HG03354 (cell line): ENCODE measurements at regions not wholly inside any gene's neighbourhood (a gene's known extent, or its start where the extent isn't known, plus 50 kb on each side); places are given as distances from the start of the nearest gene placed in this dataset.

Experiments used
- ATAC-seq: cut with Tn5 transposase; IDR thresholded peaks from one replicate; pipeline ENCODE4 v1.9.1; 2021; ENCODE audit warnings: mild to moderate bottlenecking; ENCODE audit not compliant: unreplicated experiment, poor library complexity, severe bottlenecking

DNA sequence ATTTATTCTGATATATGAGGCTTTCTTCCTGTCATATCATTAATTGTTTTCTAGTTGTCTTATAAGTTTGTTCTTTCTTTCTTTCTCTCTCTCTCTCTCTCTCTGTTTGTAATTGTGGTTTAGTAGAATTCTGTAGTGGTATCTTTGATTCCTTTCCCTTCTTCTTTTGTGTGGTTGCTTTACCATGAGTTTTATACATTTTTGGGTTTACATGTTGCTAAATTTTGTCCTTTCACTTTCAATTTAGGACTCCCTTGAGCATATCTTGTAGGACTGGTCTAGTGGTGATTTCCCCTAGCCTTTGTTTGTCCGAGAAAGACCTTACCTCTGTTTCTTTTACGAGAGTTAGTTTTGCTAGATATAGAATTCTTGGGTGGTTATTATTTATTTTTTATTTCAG, 162.3 kb upstream of the CHRM3 start:
- ATAC-seq, result no peak

DNA sequence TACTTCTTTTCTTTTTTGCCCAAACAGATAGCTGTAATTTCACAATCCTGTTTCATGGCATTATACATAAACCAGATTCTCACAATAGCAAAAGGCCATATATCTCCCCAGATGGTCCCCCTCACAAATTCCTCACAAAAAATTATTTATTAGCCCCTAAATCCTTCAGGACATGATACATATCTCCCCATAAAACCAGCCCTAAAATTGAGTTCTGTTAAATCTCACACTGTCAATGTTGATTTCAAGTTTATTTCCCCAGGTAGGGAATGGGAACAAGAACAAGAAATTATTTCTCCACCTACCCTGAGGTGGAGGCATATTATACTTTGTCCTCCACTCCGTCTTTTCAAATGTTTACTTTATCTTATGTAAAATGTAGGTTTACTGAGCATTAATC, 163.4 kb upstream of the CHRM3 start:
- ATAC-seq, result no peak

DNA sequence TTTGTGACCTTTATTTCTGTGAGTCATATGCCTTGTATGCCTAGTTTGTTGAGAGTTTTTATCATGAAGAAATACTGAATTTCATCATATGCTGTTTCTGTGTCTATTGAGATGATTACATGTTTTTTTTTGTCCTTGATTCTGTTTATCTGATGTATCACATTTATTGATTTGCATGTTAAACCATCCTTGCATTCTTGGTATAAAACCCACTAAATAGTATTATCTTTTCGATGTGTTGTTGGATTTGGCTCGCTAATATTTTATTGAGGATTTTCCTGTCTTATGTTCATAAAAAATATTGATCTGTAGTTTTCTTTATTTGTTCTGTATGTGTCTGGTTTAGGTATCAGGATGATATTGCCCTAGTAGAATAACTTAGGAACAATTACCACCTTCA, 164.7 kb upstream of the CHRM3 start:
- ATAC-seq, result no peak

DNA sequence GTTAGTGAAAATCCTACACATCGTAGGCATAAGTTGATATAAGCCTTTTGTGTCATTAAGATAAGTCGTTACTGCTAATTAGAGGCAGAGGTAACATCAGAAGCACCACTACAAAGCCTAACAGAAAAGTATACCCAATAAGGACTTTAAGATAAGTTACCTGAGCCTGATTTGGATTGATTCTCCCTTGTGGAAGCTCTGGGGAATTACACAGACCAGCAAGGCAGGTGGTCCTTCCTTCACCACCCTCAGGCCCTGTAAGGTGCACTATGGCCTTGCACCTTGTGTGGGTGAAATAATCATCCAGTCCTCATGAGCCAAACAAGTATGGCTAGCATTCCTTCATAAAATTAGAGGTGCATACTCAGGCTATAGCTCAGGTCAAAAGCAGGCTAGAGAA, 166.7 kb upstream of the CHRM3 start:
- no peak for ATAC-seq

DNA sequence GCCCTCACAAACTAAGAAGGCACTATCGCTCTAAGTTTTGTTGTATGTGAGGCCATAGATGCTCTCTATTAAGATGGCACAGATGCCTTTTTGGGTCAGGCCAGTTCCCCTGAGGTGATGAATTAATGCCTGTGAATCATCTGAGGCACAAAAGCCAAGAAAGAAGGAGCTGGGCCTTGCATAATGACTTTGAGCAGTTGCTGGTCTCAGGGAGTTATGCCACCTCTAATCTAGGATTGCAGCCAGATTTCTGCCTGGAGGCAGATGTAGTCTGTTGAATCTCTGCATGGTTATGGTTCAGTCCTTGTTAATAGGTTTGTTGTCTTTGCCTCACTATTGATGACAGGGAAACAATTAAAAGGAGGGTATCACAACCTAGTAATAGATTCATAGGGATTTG, 168.1 kb upstream of the CHRM3 start:
- no peak for ATAC-seq

DNA sequence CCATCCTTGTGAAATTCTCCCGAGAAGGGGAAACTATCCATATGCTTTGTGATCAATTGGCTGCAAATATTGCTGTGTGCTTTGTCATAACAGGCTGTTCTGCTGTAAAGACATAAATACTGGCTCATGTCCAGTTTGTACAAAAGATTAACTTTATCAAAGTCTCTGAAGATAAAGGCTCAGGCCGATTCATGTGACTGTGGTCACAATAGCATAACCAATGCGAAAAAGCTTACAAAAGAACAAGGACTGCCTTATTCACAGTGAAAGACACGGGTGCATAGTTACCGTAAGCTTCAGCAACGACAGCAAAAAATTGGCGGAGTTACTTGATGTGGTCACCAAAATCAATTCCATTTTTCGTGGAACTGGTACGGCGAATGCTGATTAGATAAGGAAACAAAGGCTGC, 173.6 kb upstream of the CHRM3 start:
- no peak for ATAC-seq

DNA sequence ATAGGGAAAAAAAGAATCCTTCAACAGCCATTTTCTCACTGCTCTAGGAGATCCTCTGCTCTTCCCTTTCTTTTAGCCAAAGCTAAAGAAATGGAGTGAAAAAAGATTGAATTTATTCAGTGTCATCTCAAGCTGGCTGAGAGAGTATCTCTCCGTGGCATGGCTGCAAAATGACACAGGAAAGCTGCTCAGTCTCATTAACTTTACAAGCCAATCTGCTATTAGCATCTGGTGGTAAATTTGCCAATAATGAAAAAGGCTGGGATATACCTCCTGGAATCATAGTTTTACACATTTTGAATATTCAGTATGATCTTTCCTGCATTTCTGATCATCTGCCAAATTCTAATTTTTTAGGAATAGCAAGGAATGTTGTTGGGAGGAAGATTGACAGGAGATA, 176.8 kb upstream of the CHRM3 start:
- no peak for ATAC-seq

DNA sequence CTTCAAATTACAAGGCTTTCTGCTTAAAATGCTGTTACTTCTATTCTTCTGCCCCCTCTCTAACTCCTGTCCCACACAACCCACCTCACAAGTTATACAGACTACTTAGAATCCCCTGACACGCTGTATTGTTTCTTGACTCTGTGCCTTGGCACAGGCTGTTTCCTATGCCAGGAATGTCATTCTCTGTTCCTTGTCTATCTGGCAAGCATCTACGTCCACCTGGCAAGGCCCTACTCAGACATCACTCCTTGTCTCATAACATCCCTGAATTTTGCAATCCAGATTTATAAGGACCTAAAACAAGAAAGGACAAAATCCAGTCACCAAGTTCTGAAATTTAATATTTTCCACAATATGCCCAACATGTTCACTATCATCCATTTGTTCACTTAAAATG, 182.0 kb upstream of the CHRM3 start:
- ATAC-seq, result no peak

DNA sequence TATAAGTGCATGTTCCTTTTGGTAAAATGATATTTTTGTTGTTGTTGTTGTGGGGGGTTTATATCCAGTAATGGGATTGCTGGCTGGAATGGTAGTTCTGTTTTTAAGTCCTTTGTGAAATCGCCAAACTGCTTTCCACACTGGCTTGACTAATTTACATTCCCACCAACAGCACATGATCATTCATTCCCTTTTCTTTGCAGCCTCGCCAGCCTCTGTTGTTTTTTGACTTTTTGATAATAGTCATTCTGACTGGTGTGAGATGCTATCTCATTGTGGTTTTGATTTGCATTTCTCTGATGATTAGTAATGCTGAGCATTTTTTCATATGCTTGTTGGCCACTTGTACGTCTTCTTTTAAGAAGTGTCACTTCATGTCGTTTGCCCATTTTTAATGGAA, 188.5 kb upstream of the CHRM3 start:
- no peak for ATAC-seq

DNA sequence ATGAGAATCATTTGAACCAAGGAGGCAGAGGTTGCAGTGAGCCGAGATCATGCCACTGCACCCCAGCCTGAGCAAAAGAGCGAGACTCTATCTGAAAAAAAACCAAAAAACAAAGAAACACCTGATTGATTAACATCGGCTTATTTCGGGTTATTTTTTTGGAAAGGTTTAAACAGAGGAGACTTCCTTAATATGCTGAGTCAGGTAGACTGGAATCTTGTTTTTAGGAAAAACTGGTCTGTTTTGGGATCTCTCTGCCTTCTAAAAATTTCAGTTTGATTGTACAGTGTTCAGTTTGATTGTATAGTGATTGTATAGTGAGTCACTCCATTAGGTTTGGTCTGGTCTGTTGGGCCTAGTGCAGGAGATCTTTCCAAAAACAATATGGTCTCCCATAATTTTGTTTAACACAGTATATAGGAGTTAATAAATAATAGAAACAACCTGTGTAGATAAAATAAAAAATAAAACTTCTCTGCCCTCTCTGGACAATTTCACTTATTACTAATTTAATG, 196.3 kb upstream of the CHRM3 start:
- ATAC-seq, result no peak

DNA sequence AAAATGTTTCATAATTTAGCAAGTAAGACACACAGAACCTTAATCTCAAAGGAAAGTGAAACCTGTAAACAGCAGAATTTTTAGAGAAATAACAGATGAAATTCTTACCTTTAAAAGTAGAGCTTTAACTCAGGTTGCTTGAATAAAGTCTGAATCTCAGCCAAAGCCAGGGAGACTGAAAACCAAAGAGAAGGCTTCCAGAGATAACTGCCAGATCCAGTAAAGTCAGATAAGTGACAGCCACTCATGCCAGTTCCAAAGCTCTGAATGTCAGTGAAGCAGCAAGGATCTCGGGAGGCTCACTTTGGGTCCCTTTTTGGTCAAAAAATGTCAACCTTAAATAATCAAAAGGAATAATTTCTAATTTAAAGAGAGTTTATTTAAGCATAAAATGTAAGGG, 199.9 kb upstream of the CHRM3 start:
- no peak for ATAC-seq

DNA sequence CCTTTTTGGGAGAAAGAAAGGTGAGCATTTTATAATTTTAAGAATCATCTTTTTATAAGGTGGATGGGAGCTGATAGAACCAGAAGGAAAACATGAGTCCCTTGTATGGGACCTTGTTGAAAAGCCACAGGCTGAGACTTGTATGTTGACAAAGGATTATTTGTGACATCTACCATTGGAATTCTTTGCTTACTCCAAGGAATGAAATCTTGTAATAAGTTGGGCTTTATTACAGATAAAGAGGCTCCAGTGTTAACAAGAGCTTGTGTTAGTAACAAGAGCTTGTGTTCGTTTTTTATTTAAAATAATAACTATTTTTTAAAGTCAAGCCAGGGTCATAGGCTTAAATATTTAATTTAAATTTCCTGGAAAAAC, 201.1 kb upstream of the CHRM3 start:
- ATAC-seq, result no peak

DNA sequence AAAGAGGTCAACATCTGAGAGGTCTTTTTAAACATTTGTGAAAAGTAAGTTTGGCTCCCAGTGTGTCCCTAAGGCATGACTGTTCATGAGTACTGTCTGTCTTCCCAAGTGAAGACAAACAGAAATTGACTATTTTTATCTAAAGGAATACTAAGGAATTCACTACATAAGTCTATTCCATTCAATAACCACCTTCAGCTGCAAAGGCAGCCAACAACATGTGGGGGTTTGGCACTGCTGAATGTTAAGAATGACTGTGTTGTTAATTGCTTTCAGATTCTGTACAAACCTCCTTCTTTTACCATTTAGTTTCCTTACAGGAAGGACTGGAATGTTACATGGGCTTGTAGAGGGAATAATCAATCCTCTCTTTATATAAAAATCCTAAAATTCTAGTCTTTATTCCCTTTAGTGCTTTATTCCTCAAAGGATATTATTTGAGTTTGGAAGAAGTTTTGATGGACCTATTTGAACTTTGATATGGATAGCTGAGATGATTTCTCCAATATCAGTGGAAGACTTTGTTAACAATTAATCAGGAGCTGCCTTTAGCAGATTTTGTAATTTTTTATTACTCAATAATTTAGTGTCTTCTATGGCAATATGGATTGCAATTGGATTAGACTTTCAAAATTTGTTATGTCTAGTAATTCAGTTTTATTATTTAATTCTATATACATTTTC, 201.7 kb upstream of the CHRM3 start:
- no peak for ATAC-seq

DNA sequence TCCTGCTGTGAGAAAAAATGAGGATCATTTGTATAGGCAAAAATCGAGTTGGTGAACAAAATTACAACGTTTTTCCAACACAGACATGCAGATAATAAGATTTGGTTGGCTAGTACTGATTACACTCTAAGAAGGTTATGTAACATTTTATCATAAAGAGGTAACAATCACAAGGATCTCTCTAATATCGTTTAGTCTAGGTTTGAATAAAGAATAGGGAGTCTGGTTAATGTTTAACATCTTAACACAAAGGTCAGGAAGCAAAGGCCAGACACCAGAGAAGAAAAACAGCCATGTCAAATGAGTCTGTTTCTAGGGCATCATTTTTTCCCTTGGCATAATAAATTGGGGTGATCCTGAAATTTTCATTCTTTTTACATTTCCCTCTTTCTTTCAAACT, 207.4 kb upstream of the CHRM3 start:
- ATAC-seq, result no peak

DNA sequence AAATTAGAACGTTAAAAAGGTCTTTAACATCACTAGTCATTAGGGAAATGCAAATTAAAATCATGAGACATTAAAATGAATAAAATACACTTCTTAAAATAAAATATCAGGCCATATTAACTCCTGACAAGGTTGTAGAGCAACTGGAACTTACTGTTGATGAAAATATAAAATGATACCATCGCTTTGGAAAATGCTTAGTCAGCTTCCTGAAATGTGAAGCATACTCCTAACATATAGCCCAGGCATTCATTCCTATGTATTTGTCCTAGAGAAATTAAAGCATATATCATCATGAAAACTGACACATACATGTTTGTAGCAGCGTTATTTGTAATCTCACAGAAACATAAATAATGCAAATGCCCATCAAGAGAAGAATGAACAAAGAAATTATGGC, 211.5 kb upstream of the CHRM3 start:
- ATAC-seq, result no peak

DNA sequence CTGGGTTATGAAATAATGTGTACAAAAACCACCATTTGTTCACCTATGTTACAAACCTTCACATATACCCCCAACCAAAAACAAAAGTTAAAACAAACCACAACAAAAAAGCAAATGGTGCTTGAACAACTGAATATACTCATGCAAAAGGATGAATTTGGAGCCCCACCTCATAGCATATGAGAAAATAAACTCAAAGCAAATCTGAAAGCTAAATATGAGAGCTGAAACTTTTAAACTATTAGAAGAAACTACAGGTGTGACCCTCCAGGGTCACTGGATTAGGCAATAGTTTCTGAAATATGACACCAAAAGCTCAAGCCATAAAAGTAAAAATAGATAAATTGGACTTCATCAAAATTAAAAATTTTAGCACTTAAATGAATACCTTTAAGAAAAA, 215.5 kb upstream of the CHRM3 start:
- ATAC-seq, result no peak

DNA sequence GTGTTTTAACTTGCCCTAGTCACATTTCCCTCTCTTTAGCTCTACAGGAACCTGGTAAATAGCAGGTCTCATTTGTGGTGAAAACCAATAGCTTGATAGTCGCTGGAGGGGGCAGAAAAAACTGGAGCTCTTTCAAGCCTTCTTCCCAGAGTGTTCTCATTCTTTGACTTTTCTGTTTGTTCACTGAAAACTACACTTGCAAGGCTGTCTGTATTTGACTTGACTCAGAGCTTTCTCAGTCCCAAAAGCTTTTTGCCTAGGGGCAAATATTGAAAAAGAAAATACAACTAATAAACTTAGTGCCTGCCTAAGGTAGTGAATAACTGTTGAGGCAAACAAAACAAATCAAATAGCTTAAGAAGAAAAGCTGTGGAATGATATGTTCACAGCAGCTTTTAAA, 217.1 kb upstream of the CHRM3 start:
- no peak for ATAC-seq

DNA sequence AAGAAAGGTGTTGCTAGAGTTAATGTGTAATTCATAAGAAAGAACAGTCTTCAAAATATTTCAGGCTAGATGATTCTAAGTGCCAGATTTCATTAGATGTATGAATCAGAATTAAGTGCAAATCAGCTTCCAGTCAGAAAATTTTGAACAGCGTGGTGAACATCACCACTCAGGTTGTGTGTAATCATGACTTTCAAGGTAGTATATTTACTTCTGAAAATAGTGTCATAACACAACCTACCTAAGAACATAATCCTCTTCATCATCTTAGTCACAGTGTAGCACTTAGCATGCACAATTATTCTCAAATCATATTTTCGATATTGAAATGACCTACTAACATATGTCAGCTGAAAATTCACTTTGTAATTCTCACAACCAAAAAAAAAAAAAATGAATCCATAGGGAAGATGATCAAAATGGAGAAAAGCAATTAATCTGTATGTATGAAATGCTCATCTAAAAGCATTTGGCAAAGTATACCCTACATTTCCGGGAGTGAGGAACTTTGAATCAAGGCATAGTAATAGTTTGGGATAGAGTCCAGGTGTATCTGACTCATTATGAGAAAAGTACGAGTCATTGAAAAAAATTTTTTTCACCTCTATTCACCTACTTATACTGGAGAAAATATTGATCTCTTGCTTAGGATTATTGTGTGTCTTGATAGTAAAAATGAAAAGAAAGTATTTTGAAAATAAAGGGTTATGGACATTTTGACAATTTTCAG, 221.8 kb upstream of the CHRM3 start:
- ATAC-seq, result no peak

DNA sequence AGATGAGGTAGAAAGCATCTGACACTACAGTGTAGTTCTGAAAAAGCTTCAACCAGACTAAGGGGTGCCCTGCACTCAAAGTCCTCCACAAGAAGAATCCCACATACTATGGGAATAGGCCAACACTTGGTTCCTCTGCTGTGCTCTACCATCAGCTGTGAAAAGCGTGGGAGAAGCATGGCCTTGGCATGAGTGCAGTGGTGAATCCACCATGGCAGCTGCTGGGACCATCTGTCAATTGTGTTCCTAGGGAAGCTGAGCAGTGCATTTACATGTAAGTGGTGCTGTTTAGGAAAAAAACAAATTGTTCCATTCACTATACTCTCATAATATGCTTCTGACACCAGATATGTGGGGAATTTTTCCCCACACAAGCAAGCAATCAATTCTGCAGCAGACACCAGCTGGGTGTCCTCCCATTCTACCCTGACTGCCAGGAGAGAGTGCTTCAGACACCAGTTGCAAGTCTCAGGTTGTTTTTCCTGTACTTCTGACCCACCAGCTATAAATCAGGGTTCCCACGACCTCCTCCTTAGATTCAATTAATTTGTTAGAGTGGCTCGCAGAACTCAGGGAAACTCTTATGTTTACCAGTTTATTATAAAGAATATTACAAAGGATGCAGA, 230.8 kb upstream of the CHRM3 start:
- ATAC-seq, result no peak

DNA sequence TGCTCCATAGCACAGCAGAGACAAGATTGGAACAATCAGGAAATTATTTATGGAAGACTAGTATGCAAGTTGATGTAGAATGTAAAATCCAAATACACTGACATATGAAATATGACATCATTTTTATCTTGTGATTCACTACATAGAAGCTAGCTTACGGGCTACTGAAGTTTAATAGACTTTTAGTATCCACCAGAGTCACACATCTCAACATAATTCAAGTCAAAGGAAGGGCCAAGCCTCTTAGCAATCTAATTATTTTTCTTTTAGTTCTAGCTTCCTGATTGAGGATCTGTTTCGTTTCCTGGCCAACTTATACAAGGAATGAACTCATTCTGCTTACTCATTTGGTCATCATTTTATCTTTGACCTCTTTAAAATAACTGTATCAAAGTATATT, 234.4 kb upstream of the CHRM3 start:
- no peak for ATAC-seq

DNA sequence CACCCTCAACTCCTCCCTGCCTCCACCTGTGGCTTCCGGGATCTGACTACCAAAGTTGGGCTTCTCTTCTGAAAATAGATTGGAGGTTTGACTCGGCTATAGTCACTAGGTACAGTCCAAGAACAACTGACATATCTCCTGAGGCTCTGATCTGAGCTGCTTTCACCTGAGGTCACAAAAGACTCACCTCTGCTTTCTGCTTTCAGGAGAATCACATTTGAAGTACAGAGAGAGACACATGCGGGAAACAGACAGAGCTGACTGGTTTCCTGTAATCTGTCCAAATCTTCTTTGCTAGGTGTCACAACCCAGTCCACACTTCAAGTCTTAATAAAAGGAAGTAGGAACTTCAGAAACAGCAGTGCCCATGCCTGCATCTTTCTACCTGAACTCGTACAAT, 245.4 kb upstream of the CHRM3 start:
- ATAC-seq, result no peak
